ENCODE measurements at regions not wholly inside any gene's neighbourhood (a gene's known extent, or its start where the extent isn't known, plus 50 kb on each side); places are given as distances from the start of the nearest gene placed in this dataset.
"Not testable (repeated sequence)": the region's sequence is repeated elsewhere in the genome, so short reads cannot be mapped to it uniquely, and the experiment has no call there.

GRCh38 chr5:53392073-53392472 lies 88.4 kb upstream of the FST start:
- Mint-ChIP-seq H3K27ac (no peak overlapping the region), H3K4me1 (ENCODE audit: low read depth) (no peaks in the 10 kb centered on the region), H3K36me3 (ENCODE audit: low read depth) (no peaks in the 10 kb centered on the region), H3K27me3 (ENCODE audit: low read depth) (peaks cover 10% of the 10 kb centered on the region), H3K4me3 (no peak overlapping the region), H3K9me3 (peaks cover 12% of the 10 kb centered on the region)
- CTCF ChIA-PET: interaction anchor here (0.6 kb wide), 1 partner anchor 35 kb away, joined by 4 read pairs; no protein-coding TSS in a partner anchor
- intact Hi-C loops (cut with micrococcal nuclease): no loop called here
- no peak for DNase-seq

GRCh38 chr5:53394808-53395207 lies 85.6 kb upstream of the FST start:
- Mint-ChIP-seq H3K4me1 (ENCODE audit: low read depth) (no peaks in the 10 kb centered on the region), H3K27me3 (ENCODE audit: low read depth) (peaks cover 9% of the 10 kb centered on the region)
- CTCF ChIA-PET: no interaction called here

GRCh38 chr5:53397141-53397757 lies 83.2 kb upstream of the FST start:
- H3K4me1 Mint-ChIP-seq (ENCODE audit: low read depth): no peaks in the 10 kb centered on the region
- peaks cover 11% of the 10 kb centered on the region for H3K27me3 Mint-ChIP-seq (ENCODE audit: low read depth)
- H3K27ac Mint-ChIP-seq: no peak overlapping the region
- intact Hi-C loops (cut with micrococcal nuclease): no loop called here
- CTCF ChIA-PET: no interaction called here
- H3K9me3 Mint-ChIP-seq: no peaks in the 10 kb centered on the region
- no peaks in the 10 kb centered on the region for H3K36me3 Mint-ChIP-seq (ENCODE audit: low read depth)
- DNase-seq: no peak
- H3K4me3 Mint-ChIP-seq: no peak overlapping the region

More at GRCh38 chr5:53394808-53395207, 85.6 kb upstream of the FST start:
- Mint-ChIP-seq H3K9me3 (no peaks in the 10 kb centered on the region), H3K36me3 (ENCODE audit: low read depth) (no peaks in the 10 kb centered on the region), H3K4me3 (no peak overlapping the region), H3K27ac (no peak overlapping the region)
- DNase-seq: no peak
- intact Hi-C loops (cut with micrococcal nuclease): no loop called here

- no peak overlapping the region for H3K4me3 Mint-ChIP-seq
- CTCF ChIA-PET: no interaction called here
- H3K27ac Mint-ChIP-seq: no peak overlapping the region
- H3K9me3 Mint-ChIP-seq: no peaks in the 10 kb centered on the region
- H3K27me3 Mint-ChIP-seq (ENCODE audit: low read depth): peaks cover 11% of the 10 kb centered on the region
- H3K36me3 Mint-ChIP-seq (ENCODE audit: low read depth): no peaks in the 10 kb centered on the region
- DNase-seq: no peak
- no peaks in the 10 kb centered on the region for H3K4me1 Mint-ChIP-seq (ENCODE audit: low read depth)
- intact Hi-C loops (cut with micrococcal nuclease): no loop called here
Measured at GRCh38 chr5:53397845-53398244, 82.6 kb upstream of the FST start.

- H3K4me3 Mint-ChIP-seq: no peak overlapping the region
- H3K27me3 Mint-ChIP-seq (ENCODE audit: low read depth): peaks cover 11% of the 10 kb centered on the region
- intact Hi-C loops (cut with micrococcal nuclease): no loop called here
- no peak overlapping the region for H3K27ac Mint-ChIP-seq
- H3K36me3 Mint-ChIP-seq (ENCODE audit: low read depth): no peaks in the 10 kb centered on the region
- no peaks in the 10 kb centered on the region for H3K4me1 Mint-ChIP-seq (ENCODE audit: low read depth)
- CTCF ChIA-PET: no interaction called here
- H3K9me3 Mint-ChIP-seq: no peaks in the 10 kb centered on the region
- no peak for DNase-seq
Measured at GRCh38 chr5:53399926-53400697, 80.3 kb upstream of the FST start.

- intact Hi-C loops (cut with micrococcal nuclease): no loop called here
- Mint-ChIP-seq H3K27me3 (ENCODE audit: low read depth) (peaks cover 9% of the 10 kb centered on the region), H3K36me3 (ENCODE audit: low read depth) (no peaks in the 10 kb centered on the region), H3K27ac (no peak overlapping the region), H3K4me1 (ENCODE audit: low read depth) (no peaks in the 10 kb centered on the region), H3K4me3 (no peak overlapping the region), H3K9me3 (no peaks in the 10 kb centered on the region)
- CTCF ChIA-PET: no interaction called here
- no peak for DNase-seq
Measured at GRCh38 chr5:53403291-53403690, 77.1 kb upstream of the FST start.

- no peak for DNase-seq
- H3K4me1 Mint-ChIP-seq (ENCODE audit: low read depth): no peaks in the 10 kb centered on the region
- H3K36me3 Mint-ChIP-seq (ENCODE audit: low read depth): no peaks in the 10 kb centered on the region
- no peak overlapping the region for H3K4me3 Mint-ChIP-seq
- CTCF ChIA-PET: no interaction called here
- H3K27ac Mint-ChIP-seq: no peak overlapping the region
- H3K27me3 Mint-ChIP-seq (ENCODE audit: low read depth): peaks cover 9% of the 10 kb centered on the region
- no peaks in the 10 kb centered on the region for H3K9me3 Mint-ChIP-seq
- intact Hi-C loops (cut with micrococcal nuclease): no loop called here
Measured at GRCh38 chr5:53403758-53404157, 76.7 kb upstream of the FST start.

GRCh38 chr5:53405396-53405795 lies 75.0 kb upstream of the FST start:
- Mint-ChIP-seq H3K4me1 (ENCODE audit: low read depth) (peaks cover 2% of the 10 kb centered on the region), H3K27ac (no peak overlapping the region)
- intact Hi-C loops (cut with micrococcal nuclease): no loop called here

GRCh38 chr5:53406630-53407316 lies 73.7 kb upstream of the FST start:
- Mint-ChIP-seq H3K9me3 (peaks cover 2% of the 10 kb centered on the region), H3K4me1 (ENCODE audit: low read depth) (peaks cover 4% of the 10 kb centered on the region), H3K36me3 (ENCODE audit: low read depth) (no peaks in the 10 kb centered on the region), H3K27ac (no peak overlapping the region), H3K4me3 (no peak overlapping the region), H3K27me3 (ENCODE audit: low read depth) (peaks cover 3% of the 10 kb centered on the region)
- intact Hi-C loops (cut with micrococcal nuclease): no loop called here
- DNase-seq: no peak
- CTCF ChIA-PET: no interaction called here

More at GRCh38 chr5:53405396-53405795, 75.0 kb upstream of the FST start:
- H3K4me3 Mint-ChIP-seq: no peak overlapping the region
- peaks cover 3% of the 10 kb centered on the region for H3K27me3 Mint-ChIP-seq (ENCODE audit: low read depth)
- no peak for DNase-seq
- H3K36me3 Mint-ChIP-seq (ENCODE audit: low read depth): no peaks in the 10 kb centered on the region
- CTCF ChIA-PET: no interaction called here
- peaks cover 2% of the 10 kb centered on the region for H3K9me3 Mint-ChIP-seq

- no peak overlapping the region for H3K4me3 Mint-ChIP-seq
- peaks cover 6% of the 10 kb centered on the region for H3K4me1 Mint-ChIP-seq (ENCODE audit: low read depth)
- no peak for DNase-seq
- no peak overlapping the region for H3K27ac Mint-ChIP-seq
- intact Hi-C loops (cut with micrococcal nuclease): no loop called here
- H3K9me3 Mint-ChIP-seq: peaks cover 2% of the 10 kb centered on the region
- H3K36me3 Mint-ChIP-seq (ENCODE audit: low read depth): no peaks in the 10 kb centered on the region
- CTCF ChIA-PET: no interaction called here
- no peaks in the 10 kb centered on the region for H3K27me3 Mint-ChIP-seq (ENCODE audit: low read depth)
Measured at GRCh38 chr5:53407373-53407772, 73.1 kb upstream of the FST start.

GRCh38 chr5:53411388-53411787 lies 69.0 kb upstream of the FST start:
- no peak for DNase-seq
- Mint-ChIP-seq H3K4me3 (no peak overlapping the region), H3K9me3 (peaks cover 2% of the 10 kb centered on the region), H3K27me3 (ENCODE audit: low read depth) (no peaks in the 10 kb centered on the region), H3K27ac (no peak overlapping the region), H3K36me3 (ENCODE audit: low read depth) (no peaks in the 10 kb centered on the region), H3K4me1 (ENCODE audit: low read depth) (peaks cover 8% of the 10 kb centered on the region)
- intact Hi-C loops (cut with micrococcal nuclease): no loop called here
- CTCF ChIA-PET: no interaction called here

- H3K4me1 Mint-ChIP-seq (ENCODE audit: low read depth); H3K27me3 Mint-ChIP-seq (ENCODE audit: low read depth): not testable (repeated sequence)
Measured at GRCh38 chr5:53412499-53412898, 67.9 kb upstream of the FST start.

More at GRCh38 chr5:53412499-53412898, 67.9 kb upstream of the FST start:
- DNase-seq; H3K27ac Mint-ChIP-seq; H3K4me3 Mint-ChIP-seq; intact Hi-C loops (cut with micrococcal nuclease); H3K9me3 Mint-ChIP-seq; H3K36me3 Mint-ChIP-seq (ENCODE audit: low read depth); CTCF ChIA-PET: not testable (repeated sequence)
